NOMO-1 treated with dmso at 0.1 percent for 144 hours (cell line): ENCODE measurements at regions not wholly inside any gene's neighbourhood (a gene's known extent, or its start where the extent isn't known, plus 50 kb on each side); places are given as distances from the start of the nearest gene placed in this dataset.

Experiments used
- DNase-seq: peaks from one replicate; lab custom pipeline; 2025; ENCODE audit not compliant: unreplicated experiment; lab: John Stamatoyannopoulos, UW

GRCh38 chr4:184879271-184879670, 53.5 kb upstream of the ACSL1 start:
- DNase-seq, result no peak

- DNase-seq, result no peak
These were observed 56.5 kb upstream of the ACSL1 start for GRCh38 chr4:184882276-184882675.

GRCh38 chr4:184883024-184883423, 57.3 kb upstream of the ACSL1 start:
- DNase-seq, result no peak

DNA sequence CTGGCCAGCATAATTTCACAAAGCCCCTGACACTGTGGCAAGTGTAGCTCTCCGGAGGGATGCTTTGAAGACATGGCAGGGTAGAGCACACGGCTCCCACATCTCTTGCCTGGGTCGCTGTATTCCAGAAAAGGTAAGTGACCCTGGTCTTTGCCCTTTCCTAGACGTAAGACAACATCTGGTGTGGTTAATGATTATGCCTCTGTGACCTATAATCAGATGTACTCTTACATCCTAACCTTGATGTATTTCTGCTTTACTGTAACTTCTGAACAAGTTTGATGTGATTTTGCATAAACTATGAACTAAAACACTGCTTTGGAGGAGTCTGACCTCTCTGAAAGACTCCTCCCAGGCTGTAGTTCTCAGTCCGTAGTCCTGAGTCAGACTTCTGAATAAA, 59.1 kb upstream of the ACSL1 start:
- DNase-seq, result no peak

DNA sequence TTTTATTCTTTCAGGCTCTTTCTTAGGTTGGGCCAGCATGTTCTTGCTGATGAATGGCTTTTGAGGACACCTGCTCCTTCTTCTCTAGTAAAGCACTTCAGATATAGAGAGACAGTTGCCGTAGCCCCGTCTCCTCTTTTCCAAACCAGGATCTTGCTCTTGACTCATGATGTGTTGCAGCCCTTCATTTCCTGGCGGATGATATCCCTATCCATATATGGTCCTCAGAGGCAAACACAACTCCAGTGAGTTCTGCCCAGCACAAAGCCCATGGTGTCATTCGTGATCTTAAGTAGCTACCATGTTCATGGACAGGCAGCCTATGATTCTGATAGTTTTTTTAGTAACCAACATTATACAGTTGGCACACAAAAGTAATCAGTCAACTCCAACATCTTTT, 59.8 kb upstream of the ACSL1 start:
- DNase-seq, result no peak

DNA sequence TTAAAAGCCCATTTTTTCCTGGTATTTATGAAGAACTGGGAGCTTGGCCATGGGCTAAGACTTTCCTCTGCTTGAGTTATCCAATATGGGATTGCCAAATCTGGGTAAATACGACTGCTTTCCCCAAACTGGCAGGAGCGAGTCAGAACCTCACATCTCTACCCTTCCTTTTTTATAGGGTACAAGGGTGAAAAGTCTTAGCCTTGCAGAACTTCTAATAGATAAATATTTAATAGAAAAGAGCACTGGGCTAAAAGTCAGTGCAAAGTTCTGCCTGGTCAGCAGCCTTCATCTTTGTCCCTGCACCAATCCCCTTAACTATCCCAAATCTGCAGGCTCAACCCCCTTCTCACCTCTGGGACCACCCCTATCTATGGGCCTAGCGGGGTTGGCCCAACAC, 61.6 kb upstream of the ACSL1 start:
- no peak for DNase-seq

- no peak for DNase-seq
These were observed 62.2 kb upstream of the ACSL1 start for GRCh38 chr4:184887947-184888346.

- peak; percentile 47 for DNase-seq
These were observed 64.0 kb upstream of the ACSL1 start for GRCh38 chr4:184889666-184890335.

GRCh38 chr4:184890499-184890898, 64.7 kb upstream of the ACSL1 start:
- DNase-seq, result no peak

DNA sequence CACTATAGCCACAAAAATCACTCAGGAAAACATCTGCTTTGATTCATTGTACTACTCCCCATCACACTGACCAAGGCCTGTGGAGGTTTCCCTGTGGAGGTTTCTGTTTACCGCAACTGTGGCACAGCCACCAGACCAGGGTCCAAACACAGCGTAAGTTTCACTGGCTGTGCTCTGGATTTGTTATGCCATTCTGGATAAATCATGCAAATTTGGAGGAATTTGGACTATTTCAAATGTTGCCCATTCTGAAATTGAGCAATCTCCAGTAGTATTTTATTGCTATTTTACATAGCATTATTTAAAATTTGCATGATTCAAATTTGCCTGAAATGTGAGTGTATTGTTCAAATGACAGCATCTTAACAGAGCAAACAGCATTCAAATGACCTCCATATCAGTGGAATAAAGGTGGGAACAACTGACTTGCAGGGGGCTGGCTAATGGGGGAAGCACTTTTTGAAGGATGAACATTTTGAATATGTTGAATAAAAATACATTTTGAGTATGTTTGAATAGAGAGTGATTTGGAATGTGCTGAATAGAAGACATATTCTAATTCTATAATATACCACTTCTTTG, 66.1 kb upstream of the ACSL1 start:
- DNase-seq, result no peak

DNA sequence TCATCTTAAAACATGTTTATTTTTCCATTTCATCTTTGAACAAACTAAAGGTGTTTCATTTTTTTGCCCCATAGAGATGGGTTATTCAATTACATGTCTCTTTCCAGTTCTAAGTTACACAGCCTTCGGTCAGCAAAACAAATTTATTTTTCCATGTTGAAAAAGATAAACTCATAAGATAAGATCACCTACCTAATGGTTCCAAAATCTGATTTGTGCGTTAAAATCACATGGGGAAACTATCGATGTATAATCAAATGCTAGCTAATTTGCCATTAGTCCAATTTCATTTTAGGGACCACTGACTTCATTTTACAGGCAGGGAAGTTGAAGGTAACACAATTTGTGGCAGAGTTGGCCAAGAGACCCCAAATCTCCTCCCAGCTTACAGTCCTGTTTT, 67.2 kb upstream of the ACSL1 start:
- DNase-seq, result no peak

- no peak for DNase-seq
These were observed 68.2 kb upstream of the ACSL1 start for GRCh38 chr4:184893801-184894571.

GRCh38 chr4:184895012-184895695, 69.4 kb upstream of the ACSL1 start:
- DNase-seq, result peak; percentile 10

DNA sequence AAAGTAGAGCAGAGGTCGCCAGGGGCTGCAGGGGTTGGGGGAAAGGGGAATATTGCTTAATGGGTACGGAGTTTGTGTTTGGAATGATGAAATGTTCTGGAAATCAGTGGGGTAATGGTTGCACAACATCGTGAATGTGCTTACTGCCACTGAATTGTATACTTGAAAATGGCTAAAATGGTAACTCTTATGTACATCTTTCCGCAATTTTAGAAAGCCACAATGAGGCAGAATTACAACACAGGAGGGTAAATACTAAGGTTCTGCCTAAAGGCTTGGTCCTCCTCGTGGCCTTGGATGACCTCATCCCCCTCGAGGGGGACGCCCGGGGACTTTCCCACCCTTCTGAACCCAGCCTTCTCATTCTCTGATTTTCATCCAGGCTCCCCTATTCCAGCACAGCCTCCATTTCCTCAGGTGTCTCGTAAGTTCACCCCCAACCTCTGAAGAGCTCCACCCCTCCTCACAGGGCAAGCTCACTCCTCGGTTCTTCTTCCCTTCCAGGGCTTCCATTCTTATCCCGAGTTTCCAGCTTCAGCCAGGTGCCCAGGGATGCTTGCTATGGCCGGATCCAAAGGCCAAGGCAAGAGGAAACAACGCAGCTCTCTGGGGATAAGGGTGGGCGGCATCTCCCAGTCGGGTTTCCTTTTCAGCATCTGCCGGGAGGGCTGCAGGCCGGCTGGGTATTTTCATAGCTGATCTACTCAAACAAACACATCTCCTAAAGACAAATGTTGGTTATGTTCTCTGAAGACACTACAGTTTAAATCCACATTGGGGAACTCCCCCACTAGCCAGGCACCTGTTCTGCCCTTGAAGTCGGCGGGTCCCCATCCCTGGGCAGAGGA, 71.3 kb upstream of the ACSL1 start:
- DNase-seq, result peak; percentile 51

DNA sequence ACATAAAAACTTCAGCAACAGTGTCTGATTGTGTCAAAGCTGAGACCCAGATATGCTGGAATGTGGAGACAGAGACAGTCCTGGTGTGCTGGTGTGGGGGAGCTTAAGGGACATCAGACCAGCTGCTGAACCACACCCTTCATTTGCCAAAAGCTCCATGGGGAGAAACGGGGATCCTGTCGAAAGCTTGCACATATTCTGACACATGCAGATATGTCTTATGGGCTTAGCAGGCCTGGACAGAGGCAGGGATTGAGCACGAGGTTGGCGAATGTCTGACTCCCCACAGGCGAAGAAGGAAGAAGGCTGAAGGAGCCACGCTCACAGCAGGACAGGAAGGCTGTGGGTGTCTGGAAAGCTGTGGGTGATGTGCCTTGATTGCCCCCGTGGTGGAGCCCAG, 72.1 kb upstream of the ACSL1 start:
- no peak for DNase-seq

DNA sequence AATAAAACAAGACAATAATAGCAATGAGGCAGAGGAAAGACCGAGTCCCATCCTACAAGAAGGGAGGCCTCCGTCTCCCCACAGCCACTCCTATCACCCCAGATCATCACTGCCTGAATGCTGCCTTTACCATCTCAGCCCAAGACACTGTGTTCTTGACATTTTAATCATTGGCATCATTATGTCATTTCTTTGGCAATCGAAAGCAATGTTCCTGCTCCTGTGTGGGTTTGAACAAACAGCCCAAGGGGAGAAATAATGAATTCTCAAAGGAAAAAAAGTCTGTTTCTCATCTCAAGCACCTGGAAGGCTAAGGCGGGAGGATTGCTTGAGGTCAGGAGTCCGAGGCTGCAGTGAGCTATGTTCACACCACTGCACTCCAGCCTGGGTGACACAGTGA, 73.0 kb upstream of the ACSL1 start:
- no peak for DNase-seq

GRCh38 chr4:184899261-184900134, 73.7 kb upstream of the ACSL1 start:
- DNase-seq, result no peak

- DNase-seq, result no peak
These were observed 74.4 kb upstream of the ACSL1 start for GRCh38 chr4:184900184-184900583.

DNA sequence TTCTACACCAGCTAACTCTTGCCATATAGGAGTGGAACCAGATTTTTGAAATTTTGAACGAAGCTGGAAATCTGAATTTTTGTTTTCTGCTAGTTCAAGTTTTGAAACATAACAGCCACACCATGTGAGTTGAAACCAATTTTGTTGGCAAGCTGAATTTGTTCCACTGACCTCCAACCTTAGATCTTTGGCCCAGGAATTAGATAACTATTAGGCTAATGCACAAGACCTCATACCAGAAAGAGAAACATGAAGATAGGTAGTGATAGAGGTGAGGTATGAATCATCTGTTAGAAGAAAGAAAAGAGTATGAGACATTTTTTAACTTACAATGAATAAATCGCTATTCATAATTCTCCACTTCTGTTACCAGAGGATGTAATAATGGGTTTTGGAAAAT, 76.8 kb upstream of the ACSL1 start:
- DNase-seq, result no peak
